Prostate gland (tissue), 2 donors: ENCODE measurements at regions not wholly inside any gene's neighbourhood (a gene's known extent, or its start where the extent isn't known, plus 50 kb on each side); places are given as distances from the start of the nearest gene placed in this dataset.

ENCODE experiments used
- POLR2A ChIP-seq: fragments of 450-650 bp; IDR thresholded peaks from one replicate; pipeline ENCODE4 v1.6.1; 2016; ENCODE audit warnings: antibody characterized with exemption, mild to moderate bottlenecking
- POLR2AphosphoS5 ChIP-seq: sonication (generic); formaldehyde crosslinking; IDR thresholded peaks from one replicate; pipeline ENCODE4 v1.6.1; 2017; ENCODE audit warnings: antibody characterized with exemption
- TF ChIP-seq, protein P1 (sequence below), 4 experiments: fragments of 200-600 bp in 2 of 4; fragments of 450-650 bp in 2 of 4; sonication (generic) in 2 of 4; IDR thresholded peaks; 1 replicate in 3 of 4; 2 replicates in 1 of 4; pipeline ENCODE4 v1.5.1; 2016 to 2019; ENCODE audit warnings: antibody characterized with exemption in 4 of 4, mild to moderate bottlenecking in 2 of 4, moderate library complexity in 2 of 4

DNA sequence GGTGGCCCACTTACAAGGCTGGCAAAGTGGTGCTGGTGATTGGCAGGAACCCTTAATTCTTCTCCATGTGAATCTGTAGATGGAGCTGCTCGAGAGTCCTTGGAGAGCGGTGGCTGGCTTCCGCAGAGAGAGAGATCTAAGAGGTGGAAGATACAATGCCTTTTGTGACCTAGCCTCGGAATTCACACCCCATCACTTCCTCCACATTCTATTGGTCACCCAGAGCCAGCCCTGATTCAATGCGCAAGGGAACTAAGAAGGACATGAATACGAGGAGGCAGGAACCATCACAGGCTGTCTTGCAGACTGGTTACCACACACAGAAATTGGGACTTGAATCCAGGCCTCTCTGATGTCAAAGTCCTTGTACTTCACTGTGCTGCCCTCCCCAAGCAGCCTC lies 128.9 kb upstream of the PROKR2 start:
- no peak for TF ChIP-seq POLR2A
- TF ChIP-seq, protein P1, sequence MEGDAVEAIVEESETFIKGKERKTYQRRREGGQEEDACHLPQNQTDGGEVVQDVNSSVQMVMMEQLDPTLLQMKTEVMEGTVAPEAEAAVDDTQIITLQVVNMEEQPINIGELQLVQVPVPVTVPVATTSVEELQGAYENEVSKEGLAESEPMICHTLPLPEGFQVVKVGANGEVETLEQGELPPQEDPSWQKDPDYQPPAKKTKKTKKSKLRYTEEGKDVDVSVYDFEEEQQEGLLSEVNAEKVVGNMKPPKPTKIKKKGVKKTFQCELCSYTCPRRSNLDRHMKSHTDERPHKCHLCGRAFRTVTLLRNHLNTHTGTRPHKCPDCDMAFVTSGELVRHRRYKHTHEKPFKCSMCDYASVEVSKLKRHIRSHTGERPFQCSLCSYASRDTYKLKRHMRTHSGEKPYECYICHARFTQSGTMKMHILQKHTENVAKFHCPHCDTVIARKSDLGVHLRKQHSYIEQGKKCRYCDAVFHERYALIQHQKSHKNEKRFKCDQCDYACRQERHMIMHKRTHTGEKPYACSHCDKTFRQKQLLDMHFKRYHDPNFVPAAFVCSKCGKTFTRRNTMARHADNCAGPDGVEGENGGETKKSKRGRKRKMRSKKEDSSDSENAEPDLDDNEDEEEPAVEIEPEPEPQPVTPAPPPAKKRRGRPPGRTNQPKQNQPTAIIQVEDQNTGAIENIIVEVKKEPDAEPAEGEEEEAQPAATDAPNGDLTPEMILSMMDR (IDR thresholded peaks at IDR 0.05) = no peak
- no peak for TF ChIP-seq POLR2AphosphoS5
